Right renal pelvis (tissue), 4 donors: ENCODE measurements at regions not wholly inside any gene's neighbourhood (a gene's known extent, or its start where the extent isn't known, plus 50 kb on each side); places are given as distances from the start of the nearest gene placed in this dataset.
"Not testable (repeated sequence)": the region's sequence is repeated elsewhere in the genome, so short reads cannot be mapped to it uniquely, and the experiment has no call there.

Source experiments
- DNase-seq, 4 donors: peaks; one replicate each; pipeline ENCODE4 v3.0.0-alpha.2; 2013; ENCODE audit warnings: low read depth in 4 of 4, low spot score in 3 of 4, missing footprints in 1 of 4

DNA sequence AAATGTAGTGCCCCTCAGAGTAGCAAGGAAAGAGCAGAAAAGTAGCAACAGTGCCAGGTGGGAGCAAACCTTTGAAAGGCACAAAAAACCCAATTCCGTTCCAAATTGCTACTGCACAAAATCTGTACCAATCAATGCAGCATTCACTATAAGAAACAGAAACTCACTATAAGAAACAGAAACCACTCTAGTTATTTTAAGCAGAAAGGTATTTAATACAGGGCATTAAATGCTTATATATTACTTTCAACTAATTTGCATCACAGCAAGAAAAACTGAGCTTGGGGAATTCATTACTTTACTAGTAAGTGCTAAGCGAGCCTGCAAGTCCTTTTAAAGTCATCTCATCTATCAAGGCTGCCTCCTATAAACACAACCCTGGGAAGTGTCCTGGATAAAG, 116.5 kb upstream of the OLIG3 start:
- no peak for DNase-seq

DNA sequence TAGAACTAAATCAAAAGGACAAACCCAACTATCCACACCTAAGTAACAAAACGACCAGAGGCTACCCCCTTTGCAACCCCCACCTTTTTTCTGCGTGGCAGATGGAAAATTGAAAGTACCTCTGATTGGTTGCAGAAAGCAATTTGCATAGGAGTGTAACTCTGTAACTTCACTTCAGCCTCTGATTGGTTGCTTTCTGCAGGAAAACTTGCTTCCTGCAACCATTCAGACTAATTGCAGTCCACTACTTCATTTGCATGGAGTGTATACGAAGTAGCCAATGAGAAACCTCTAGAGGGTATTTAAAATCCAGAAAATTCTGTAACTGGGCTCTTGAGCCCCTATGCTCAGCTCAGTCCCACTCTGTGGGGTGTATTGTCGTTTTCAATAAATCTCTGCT, 129.1 kb upstream of the OLIG3 start:
- DNase-seq, result no peak

- DNase-seq, result no peak
Observed at GRCh38 chr6:137625100-137625661, 131.0 kb upstream of the OLIG3 start.

DNA sequence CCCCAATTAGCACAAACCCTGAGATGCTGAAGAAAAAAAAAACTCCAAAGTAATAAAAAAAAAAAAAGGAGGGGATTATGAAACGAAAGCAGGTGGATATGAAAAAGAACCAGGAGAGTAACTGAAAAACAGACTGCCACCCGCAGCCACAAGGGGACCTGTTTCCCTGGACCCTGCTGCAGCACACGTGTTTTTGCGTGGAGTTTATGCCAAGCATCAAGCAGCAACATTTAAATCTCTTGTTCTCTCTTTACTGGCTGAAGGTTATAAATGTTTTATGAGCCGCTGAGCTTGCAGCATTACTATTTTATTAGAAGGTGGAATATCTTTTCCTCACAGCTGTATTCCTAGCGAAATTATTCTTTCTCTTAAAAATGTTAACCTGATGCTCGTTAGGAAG, 131.6 kb upstream of the OLIG3 start:
- no peak for DNase-seq

GRCh38 chr6:137630666-137631065, 136.5 kb upstream of the OLIG3 start:
- DNase-seq, result no peak

- no peak for DNase-seq
Observed at GRCh38 chr6:137631323-137631722, 137.1 kb upstream of the OLIG3 start.

GRCh38 chr6:137634177-137634576, 140.0 kb upstream of the OLIG3 start:
- DNase-seq, result not testable (repeated sequence)

DNA sequence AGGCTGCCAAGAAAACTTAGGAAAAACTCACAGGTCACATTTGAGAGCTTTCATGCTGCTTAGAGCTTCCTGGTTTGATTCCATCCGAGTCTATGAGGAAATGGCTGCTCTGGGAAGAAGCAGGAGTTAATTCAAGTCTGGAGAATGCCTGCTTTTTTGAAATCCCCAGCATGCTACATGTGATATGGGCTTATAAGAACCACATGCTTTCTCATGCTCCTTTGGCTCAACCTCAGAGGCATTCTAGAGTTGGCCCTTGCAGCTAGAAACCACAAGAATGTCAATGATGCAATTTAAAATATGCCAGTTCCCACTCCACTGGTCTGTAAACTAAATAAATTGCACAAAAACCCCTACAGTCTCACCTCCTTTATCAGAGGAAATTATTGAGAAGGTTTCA, 142.9 kb upstream of the OLIG3 start:
- peak; percentile 8 to 33 (median 19) for DNase-seq

DNA sequence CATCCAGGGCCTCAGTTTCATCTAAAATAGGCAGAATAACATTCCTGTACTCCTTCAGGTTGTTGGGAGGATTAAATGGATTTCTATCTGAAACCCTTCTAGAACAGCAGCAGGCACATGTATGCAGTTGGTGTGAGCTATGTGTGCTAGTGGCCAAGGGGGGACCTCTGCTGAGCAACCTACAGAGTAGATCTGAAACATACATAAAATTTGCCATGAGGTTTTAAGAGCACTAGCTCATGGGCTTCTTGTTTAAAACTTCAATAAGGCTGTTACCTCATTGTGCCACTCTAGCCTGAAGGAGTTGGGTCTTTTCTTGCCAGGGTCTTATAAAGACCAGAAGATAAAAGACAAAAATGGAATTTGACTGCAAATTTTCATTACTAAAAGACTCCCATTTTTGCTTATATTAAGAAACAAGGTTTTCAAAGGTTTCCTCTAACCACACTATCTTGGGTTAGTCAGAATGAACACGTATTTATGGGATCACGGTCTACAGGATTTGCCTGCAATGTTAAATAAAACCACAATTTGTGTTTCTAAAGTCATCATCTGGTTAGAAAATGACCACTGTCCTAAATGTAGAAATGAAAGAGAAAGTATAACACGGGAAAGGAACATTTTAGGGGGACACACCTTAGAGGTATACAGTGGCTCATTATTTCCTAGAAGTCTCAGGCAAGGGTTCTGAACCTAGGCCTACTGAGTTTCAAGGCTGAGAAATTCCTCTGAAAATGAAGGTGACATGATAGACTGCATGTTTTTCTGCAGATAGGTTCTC, 144.9 kb upstream of the OLIG3 start:
- DNase-seq, result no peak

- no peak for DNase-seq
Observed at GRCh38 chr6:137640086-137640485, 145.9 kb upstream of the OLIG3 start.

- DNase-seq, result peak; percentile 55 to 64 (median 56)
Observed at GRCh38 chr6:137641474-137642077, 147.4 kb upstream of the OLIG3 start.

DNA sequence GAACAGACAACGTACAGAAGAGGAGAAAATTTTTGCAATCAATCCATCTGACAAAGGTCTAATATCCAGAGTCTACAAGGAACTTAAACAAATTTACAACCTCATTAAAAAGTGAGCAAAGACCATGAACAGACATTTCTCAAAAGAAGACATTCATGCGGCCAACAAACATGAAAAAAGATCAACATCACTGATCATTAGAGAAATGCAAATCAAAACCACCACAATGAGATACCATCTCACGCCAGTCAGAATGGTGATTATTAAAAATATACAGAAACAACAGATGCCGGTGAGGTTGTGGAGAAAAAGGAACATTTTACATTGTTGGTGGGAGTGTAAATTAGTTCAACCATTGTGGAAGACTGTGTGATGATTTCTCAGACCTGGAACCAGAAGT, 149.0 kb upstream of the OLIG3 start:
- not testable (repeated sequence) for DNase-seq

DNA sequence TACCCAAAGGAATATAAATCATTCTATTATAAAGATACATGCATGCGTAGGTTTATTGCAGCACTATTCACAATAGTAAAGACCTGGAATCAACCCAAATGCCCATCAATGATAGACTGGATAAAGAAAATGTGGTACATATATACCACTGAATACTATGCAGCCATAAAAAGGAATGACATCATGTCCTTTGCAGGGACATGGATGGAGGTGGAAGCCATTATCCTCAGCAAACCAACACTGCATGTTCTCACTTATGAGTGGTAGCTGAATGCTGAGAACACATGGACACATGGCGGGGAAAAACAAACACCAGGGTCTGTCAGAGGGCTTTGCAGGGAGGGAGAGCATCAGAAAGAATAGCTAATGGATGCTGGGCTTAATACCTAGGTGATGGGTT, 149.4 kb upstream of the OLIG3 start:
- not testable (repeated sequence) for DNase-seq

- no peak for DNase-seq
Observed at GRCh38 chr6:137645850-137646249, 151.7 kb upstream of the OLIG3 start.

DNA sequence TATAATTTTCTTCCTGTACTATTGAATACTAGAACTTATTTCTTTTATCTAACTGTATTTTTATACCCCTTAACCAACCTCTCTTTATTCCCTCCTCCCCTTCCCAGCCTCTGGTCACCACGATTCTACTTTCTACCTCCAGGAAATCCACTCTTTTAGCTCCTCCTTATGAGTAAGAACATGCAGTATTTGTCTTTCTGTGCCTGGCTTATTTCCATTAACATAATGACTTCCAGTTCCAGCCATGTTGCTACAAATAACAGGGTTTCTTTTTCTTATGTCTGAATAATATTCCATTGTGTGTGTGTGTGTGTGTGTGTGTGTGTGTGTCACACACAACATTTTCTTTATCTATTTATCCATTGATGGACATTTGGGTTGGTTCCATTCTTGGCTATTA, 152.3 kb upstream of the OLIG3 start:
- no peak for DNase-seq

- no peak for DNase-seq
Observed at GRCh38 chr6:137647762-137648447, 153.7 kb upstream of the OLIG3 start.

- DNase-seq, result no peak
Observed at GRCh38 chr6:137650720-137651119, 156.5 kb upstream of the OLIG3 start.

DNA sequence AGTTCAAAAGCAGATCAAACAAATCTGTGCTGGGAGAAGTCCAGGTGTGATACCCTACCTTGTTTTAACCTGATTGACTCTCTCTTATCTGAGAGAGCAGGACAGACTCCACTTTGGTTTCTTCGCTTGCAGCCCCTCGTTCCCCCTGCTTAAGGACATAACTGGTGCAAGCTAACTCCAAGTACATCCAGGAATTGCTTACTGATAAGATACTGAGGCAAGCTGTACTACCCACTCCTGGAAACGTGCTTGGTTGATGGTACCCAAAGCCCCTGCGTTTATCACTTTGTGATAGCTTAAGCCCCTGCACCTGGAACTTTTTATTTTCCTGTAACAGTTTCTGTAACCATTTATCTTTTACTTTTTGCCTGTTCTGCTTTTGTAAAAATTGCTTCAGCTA, 157.0 kb upstream of the OLIG3 start:
- DNase-seq, result no peak

- DNase-seq, result no peak
Observed at GRCh38 chr6:137651591-137652335, 157.6 kb upstream of the OLIG3 start.

DNA sequence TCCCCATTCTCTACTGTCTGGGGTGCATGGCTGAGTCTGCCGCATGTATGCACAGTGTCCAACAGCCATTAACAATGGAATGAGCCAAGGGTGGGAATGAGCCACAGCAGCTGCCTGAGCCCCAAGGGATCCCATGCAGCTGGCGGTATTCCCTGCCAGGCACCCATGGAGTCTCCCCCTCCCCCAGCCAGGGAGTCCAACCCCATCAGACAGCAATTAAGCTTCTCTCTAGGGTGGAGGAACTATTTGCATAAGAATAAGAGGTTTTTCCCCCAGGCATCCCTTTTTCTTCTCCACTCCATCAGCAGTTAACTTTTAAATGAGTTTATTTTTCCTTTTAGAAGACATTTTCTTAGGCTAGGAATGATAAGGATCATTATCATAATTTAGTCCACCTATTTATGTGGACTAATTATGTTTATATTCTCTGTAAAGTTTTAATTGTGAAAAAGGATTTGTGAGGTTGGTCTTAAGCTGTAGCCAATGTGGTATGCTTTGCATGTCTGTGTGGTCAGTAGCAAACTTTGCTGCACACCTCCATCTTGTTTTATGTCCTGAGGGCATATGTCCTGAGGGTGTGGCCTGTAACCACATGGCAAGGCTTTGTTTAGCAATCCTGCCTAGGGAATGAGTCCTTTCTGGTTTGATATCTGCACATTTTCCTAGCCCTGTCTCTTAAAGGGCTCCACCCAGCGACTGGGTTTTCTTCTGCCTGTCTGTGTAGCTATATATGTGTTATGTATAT, 158.9 kb upstream of the OLIG3 start:
- no peak for DNase-seq
